IPS-15b (cell line): ENCODE measurements at regions not wholly inside any gene's neighbourhood (a gene's known extent, or its start where the extent isn't known, plus 50 kb on each side); places are given as distances from the start of the nearest gene placed in this dataset.

Source experiments
- H3K27me3 ChIP-seq: one replicate; pipeline ENCODE4 v1.6.1; 2013; ENCODE audit warnings: low read length; ENCODE audit not compliant: control insufficient read depth, insufficient read depth
- H3K36me3 ChIP-seq: one replicate; pipeline ENCODE4 v1.6.1; 2013; ENCODE audit warnings: low read length; ENCODE audit not compliant: control insufficient read depth, insufficient read depth
- H3K4me1 ChIP-seq: one replicate; pipeline ENCODE4 v1.6.1; 2013; ENCODE audit warnings: mild to moderate bottlenecking, low read length; ENCODE audit not compliant: control insufficient read depth, insufficient read depth
- H3K4me3 ChIP-seq: one replicate; pipeline ENCODE4 v1.5.1; 2013; ENCODE audit warnings: low read depth, low read length
- H3K9ac ChIP-seq: one replicate; pipeline ENCODE4 v1.6.1; 2013; ENCODE audit warnings: low read depth, mild to moderate bottlenecking, low read length
- H3K9me3 ChIP-seq: one replicate; pipeline ENCODE4 v1.6.1; 2013; ENCODE audit warnings: mild to moderate bottlenecking, low read length; ENCODE audit not compliant: control insufficient read depth, insufficient read depth

DNA sequence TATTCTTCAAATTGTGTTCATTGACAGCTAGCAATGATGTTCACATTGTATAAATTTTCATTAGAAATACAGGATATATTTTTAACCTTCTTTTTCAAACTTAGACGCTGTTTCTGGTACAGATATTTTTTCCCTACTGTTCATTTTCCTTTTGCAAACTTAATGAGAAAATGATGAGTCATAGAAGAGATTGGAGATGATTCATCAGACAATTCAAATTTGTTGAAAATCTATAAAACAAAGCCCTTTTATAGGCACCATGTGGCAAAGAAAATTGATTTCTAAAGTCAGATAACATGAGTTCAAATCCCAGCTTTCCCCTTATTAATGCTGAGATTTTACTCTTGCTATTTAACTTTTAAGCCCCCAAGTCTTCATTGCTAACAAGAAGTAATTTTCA lies 728.8 kb upstream of the DDX18 start:
- Histone ChIP-seq H3K36me3 (no peaks in the 10 kb centered on the region), H3K9ac (no peak overlapping the region), H3K27me3 (peaks cover 14% of the 10 kb centered on the region), H3K9me3 (no peaks in the 10 kb centered on the region), H3K4me1 (peaks cover 23% of the 10 kb centered on the region), H3K4me3 (no peak overlapping the region)

DNA sequence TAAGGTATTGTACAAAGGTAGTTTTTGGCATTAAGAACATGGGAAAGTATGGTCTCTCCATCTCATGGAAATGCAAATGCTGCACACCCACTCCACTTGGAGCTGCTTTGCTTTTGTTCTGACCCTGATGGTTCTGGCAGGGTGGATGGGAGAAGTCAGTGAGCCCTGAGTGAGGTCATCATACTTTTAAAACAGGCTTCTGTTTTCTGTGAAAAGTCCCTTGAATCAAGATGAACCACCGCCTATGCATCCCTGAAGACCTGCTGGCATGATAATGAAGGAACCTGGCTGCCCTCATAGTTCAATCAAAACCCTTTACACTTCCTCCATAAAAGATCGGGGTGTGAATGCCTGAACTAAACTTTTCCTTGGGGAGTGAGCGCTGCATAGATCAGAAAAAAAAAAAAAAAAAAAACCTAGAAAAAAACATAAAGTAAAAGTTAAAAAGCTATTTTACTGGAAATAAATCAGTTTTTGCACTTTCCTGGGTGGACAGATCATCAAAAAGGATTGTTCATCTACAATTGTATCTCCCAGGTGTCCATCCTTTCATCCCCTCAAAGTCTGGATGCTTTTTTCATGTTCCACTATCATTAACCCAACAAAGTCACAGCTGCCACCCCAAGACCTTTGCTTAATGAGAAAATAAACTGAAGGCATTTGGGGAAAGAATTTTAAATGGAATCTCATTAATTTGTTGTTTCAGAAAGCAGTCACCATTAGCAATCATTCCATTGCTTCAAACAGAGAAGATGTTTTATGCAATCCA lies 728.1 kb upstream of the DDX18 start:
- H3K36me3 ChIP-seq, result no peaks in the 10 kb centered on the region
- peaks cover 17% of the 10 kb centered on the region for H3K27me3 ChIP-seq
- no peaks in the 10 kb centered on the region for H3K9me3 ChIP-seq
- peaks cover 23% of the 10 kb centered on the region for H3K4me1 ChIP-seq
- no peak overlapping the region for H3K4me3 ChIP-seq
- no peak overlapping the region for H3K9ac ChIP-seq

GRCh38 chr2:117086943-117087250 lies 727.6 kb upstream of the DDX18 start:
- Histone ChIP-seq H3K27me3 (peaks cover 17% of the 10 kb centered on the region), H3K4me1 (peaks cover 23% of the 10 kb centered on the region), H3K4me3 (no peak overlapping the region), H3K9me3 (no peaks in the 10 kb centered on the region), H3K36me3 (no peaks in the 10 kb centered on the region), H3K9ac (no peak overlapping the region)

GRCh38 chr2:117087535-117088291 lies 726.8 kb upstream of the DDX18 start:
- Histone ChIP-seq H3K9me3 (no peaks in the 10 kb centered on the region), H3K27me3 (peaks cover 17% of the 10 kb centered on the region), H3K4me3 (peak overlapping the region; percentile 28), H3K36me3 (no peaks in the 10 kb centered on the region), H3K4me1 (peaks cover 23% of the 10 kb centered on the region), H3K9ac (no peak overlapping the region)

- H3K36me3 ChIP-seq, result no peaks in the 10 kb centered on the region
- H3K9ac ChIP-seq, result no peak overlapping the region
Measured at GRCh38 chr2:117091041-117091837, 723.3 kb upstream of the DDX18 start.

DNA sequence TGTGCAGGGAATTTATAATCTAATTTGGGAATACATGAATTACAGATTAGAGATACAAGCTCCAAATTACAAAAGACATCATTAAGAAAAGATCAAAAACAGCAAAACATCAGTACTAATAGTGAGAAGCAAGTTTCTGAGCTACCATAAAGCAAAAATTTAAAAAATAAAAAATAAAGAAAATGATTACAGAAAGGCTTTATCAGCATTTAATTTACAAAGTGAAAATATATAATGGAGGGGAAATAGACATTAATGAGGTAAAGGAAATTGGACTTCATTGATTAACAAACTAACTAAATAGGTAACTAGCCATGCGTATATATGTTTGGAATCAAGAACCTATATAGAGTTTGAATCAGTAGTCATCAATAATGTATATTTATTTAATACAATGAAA lies 712.9 kb upstream of the DDX18 start:
- Histone ChIP-seq H3K4me3 (no peak overlapping the region), H3K36me3 (no peaks in the 10 kb centered on the region), H3K4me1 (no peaks in the 10 kb centered on the region), H3K9ac (no peak overlapping the region), H3K9me3 (no peaks in the 10 kb centered on the region), H3K27me3 (no peaks in the 10 kb centered on the region)

More at GRCh38 chr2:117091041-117091837, 723.3 kb upstream of the DDX18 start:
- peaks cover 15% of the 10 kb centered on the region for H3K27me3 ChIP-seq
- no peak overlapping the region for H3K4me3 ChIP-seq
- H3K4me1 ChIP-seq, result peaks cover 18% of the 10 kb centered on the region
- no peaks in the 10 kb centered on the region for H3K9me3 ChIP-seq

GRCh38 chr2:117108741-117109267 lies 705.7 kb upstream of the DDX18 start:
- Histone ChIP-seq H3K4me1 (no peaks in the 10 kb centered on the region), H3K36me3 (no peaks in the 10 kb centered on the region), H3K9ac (no peak overlapping the region), H3K27me3 (no peaks in the 10 kb centered on the region), H3K9me3 (no peaks in the 10 kb centered on the region), H3K4me3 (no peak overlapping the region)

GRCh38 chr2:117118994-117119393 lies 695.5 kb upstream of the DDX18 start:
- no peak overlapping the region for H3K4me3 ChIP-seq
- no peaks in the 10 kb centered on the region for H3K4me1 ChIP-seq
- no peaks in the 10 kb centered on the region for H3K27me3 ChIP-seq
- no peak overlapping the region for H3K9ac ChIP-seq
- H3K36me3 ChIP-seq, result no peaks in the 10 kb centered on the region
- H3K9me3 ChIP-seq, result no peaks in the 10 kb centered on the region

- Histone ChIP-seq H3K4me3 (no peak overlapping the region), H3K9ac (no peak overlapping the region), H3K36me3 (no peaks in the 10 kb centered on the region), H3K4me1 (no peaks in the 10 kb centered on the region), H3K9me3 (no peaks in the 10 kb centered on the region), H3K27me3 (no peaks in the 10 kb centered on the region)
Measured at GRCh38 chr2:117123362-117123761, 691.1 kb upstream of the DDX18 start.

DNA sequence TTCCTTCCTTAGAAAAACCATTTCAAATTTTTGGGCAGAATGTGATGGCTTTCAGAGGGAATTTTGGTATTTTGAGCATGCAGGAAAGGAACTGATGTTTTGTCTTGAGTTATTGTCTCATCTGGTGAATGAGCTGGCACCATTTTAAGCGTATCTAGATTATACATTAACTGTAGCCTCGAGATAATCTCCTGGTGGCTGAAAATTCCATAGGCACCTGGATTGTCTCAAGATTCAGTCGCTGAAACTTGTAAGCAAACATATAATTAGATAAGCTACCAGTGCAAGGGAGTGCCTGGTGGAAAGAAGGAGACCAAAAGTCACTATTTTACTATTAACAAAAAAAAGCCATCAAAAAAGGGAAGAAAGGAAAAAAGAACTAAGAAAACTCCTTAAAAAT lies 687.8 kb upstream of the DDX18 start:
- H3K4me3 ChIP-seq, result no peak overlapping the region
- no peaks in the 10 kb centered on the region for H3K4me1 ChIP-seq
- no peaks in the 10 kb centered on the region for H3K27me3 ChIP-seq
- H3K9me3 ChIP-seq, result peaks cover 3% of the 10 kb centered on the region
- H3K9ac ChIP-seq, result no peak overlapping the region
- no peaks in the 10 kb centered on the region for H3K36me3 ChIP-seq

DNA sequence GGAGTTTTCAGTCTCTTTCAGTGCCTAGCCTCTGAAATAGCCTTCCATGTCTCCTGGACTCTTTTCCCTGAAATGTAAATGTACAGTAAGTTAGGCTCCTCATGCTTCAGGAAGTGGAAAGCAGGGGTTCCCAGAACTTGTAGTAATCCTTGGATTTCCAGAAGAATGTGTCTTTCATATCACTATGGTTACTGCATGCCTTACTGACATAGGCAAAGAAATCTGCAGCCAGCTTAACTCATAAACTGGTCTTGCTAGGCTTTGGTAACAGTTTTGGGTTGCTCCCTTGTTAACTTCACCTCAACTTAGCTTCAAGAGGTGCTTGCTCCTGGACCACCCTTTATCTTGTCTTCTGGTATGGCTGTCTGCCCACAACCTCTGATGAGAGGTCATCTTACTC lies 686.8 kb upstream of the DDX18 start:
- H3K9me3 ChIP-seq, result peaks cover 3% of the 10 kb centered on the region
- H3K4me1 ChIP-seq, result no peaks in the 10 kb centered on the region
- no peak overlapping the region for H3K4me3 ChIP-seq
- no peaks in the 10 kb centered on the region for H3K36me3 ChIP-seq
- no peaks in the 10 kb centered on the region for H3K27me3 ChIP-seq
- H3K9ac ChIP-seq, result no peak overlapping the region
